ENCODE measurements at regions not wholly inside any gene's neighbourhood (a gene's known extent, or its start where the extent isn't known, plus 50 kb on each side); places are given as distances from the start of the nearest gene placed in this dataset.

- TF ChIP-seq RFX5 (IDR thresholded peaks at IDR 0.05; ENCODE audit: low read depth, low read length) (no peak), EZH2 (IDR thresholded peaks at IDR 0.05; ENCODE audit: borderline replicate concordance, control insufficient read depth, low read depth, low read length) (no peak), SIN3A (IDR thresholded peaks at IDR 0.05; ENCODE audit: low read depth, low read length) (no peak)
These were observed 440.5 kb downstream of the BRINP1 start for GRCh38 chr9:118928722-118929121.

All from GM12878 (cell line).